LoVo (cell line): ENCODE measurements at regions not wholly inside any gene's neighbourhood (a gene's known extent, or its start where the extent isn't known, plus 50 kb on each side); places are given as distances from the start of the nearest gene placed in this dataset.
"Not testable (repeated sequence)": the region's sequence is repeated elsewhere in the genome, so short reads cannot be mapped to it uniquely, and the experiment has no call there.

ENCODE experiments used
- DNase-seq: peaks from one replicate; pipeline ENCODE4 v3.0.0-alpha.2; 2016; ENCODE audit warnings: low spot score

- no peak for DNase-seq
These were observed 545.8 kb downstream of the LIG4 start for GRCh38 chr13:107669391-107669993.

- DNase-seq: no peak
These were observed 549.3 kb downstream of the LIG4 start for GRCh38 chr13:107665926-107666458.

- peak; percentile 12 for DNase-seq
These were observed 565.1 kb downstream of the LIG4 start for GRCh38 chr13:107650081-107650701.

GRCh38 chr13:107649079-107649478 is 566.3 kb downstream of the LIG4 start:
- DNase-seq: no peak

GRCh38 chr13:107644136-107644535 is 571.2 kb downstream of the LIG4 start:
- no peak for DNase-seq

- no peak for DNase-seq
These were observed 571.7 kb downstream of the LIG4 start for GRCh38 chr13:107643615-107644014.

GRCh38 chr13:107642831-107643230 is 572.5 kb downstream of the LIG4 start:
- DNase-seq: no peak

- DNase-seq: no peak
These were observed 573.8 kb downstream of the LIG4 start for GRCh38 chr13:107641574-107641973.

- DNase-seq: no peak
These were observed 589.7 kb downstream of the LIG4 start for GRCh38 chr13:107625648-107626047.

GRCh38 chr13:107617527-107617926 is 597.8 kb downstream of the LIG4 start:
- DNase-seq: no peak

- no peak for DNase-seq
These were observed 603.0 kb downstream of the LIG4 start for GRCh38 chr13:107612376-107612775.

GRCh38 chr13:107608736-107609135 is 606.6 kb downstream of the LIG4 start:
- DNase-seq: no peak

- no peak for DNase-seq
These were observed 614.4 kb downstream of the LIG4 start for GRCh38 chr13:107600971-107601370.

- not testable (repeated sequence) for DNase-seq
These were observed 619.0 kb downstream of the LIG4 start for GRCh38 chr13:107596306-107596705.

- no peak for DNase-seq
These were observed 624.8 kb downstream of the LIG4 start for GRCh38 chr13:107590556-107590955.

- no peak for DNase-seq
These were observed 627.7 kb downstream of the LIG4 start for GRCh38 chr13:107587681-107588080.

- no peak for DNase-seq
These were observed 629.1 kb downstream of the LIG4 start for GRCh38 chr13:107586216-107586615.

- no peak for DNase-seq
These were observed 629.7 kb downstream of the LIG4 start for GRCh38 chr13:107585469-107586180.

- DNase-seq: no peak
These were observed 633.2 kb downstream of the LIG4 start for GRCh38 chr13:107582171-107582570.

GRCh38 chr13:107580741-107581412 is 634.5 kb downstream of the LIG4 start:
- DNase-seq: no peak

- no peak for DNase-seq
These were observed 638.9 kb downstream of the LIG4 start for GRCh38 chr13:107576430-107576829.

- DNase-seq: no peak
These were observed 640.7 kb downstream of the LIG4 start for GRCh38 chr13:107574517-107575210.
